ENCODE measurements at regions not wholly inside any gene's neighbourhood (a gene's known extent, or its start where the extent isn't known, plus 50 kb on each side); places are given as distances from the start of the nearest gene placed in this dataset.

GRCh38 chr6:163729127-163729872 is 314.8 kb downstream of the QKI start:
- no peak for DNase-seq (ENCODE audit: low spot score)

- no peak for DNase-seq (ENCODE audit: low spot score)
Measured at GRCh38 chr6:163728442-163729126, 314.1 kb downstream of the QKI start.

GRCh38 chr6:163726037-163726695 is 311.6 kb downstream of the QKI start:
- DNase-seq (ENCODE audit: low spot score) = no peak

- peak; percentile 26 for DNase-seq (ENCODE audit: low spot score)
Measured at GRCh38 chr6:163725008-163725941, 310.8 kb downstream of the QKI start.

GRCh38 chr6:163724196-163724595 is 309.7 kb downstream of the QKI start:
- DNase-seq (ENCODE audit: low spot score) = no peak

- DNase-seq (ENCODE audit: low spot score) = no peak
Measured at GRCh38 chr6:163723759-163724158, 309.2 kb downstream of the QKI start.

GRCh38 chr6:163721922-163722692 is 307.6 kb downstream of the QKI start:
- DNase-seq (ENCODE audit: low spot score) = no peak

- DNase-seq (ENCODE audit: low spot score) = no peak
Measured at GRCh38 chr6:163721435-163721834, 306.9 kb downstream of the QKI start.

GRCh38 chr6:163720460-163721235 is 306.1 kb downstream of the QKI start:
- no peak for DNase-seq (ENCODE audit: low spot score)

- no peak for DNase-seq (ENCODE audit: low spot score)
Measured at GRCh38 chr6:163720005-163720404, 305.5 kb downstream of the QKI start.

GRCh38 chr6:163719028-163719742 is 304.7 kb downstream of the QKI start:
- no peak for DNase-seq (ENCODE audit: low spot score)

GRCh38 chr6:163718537-163718936 is 304.0 kb downstream of the QKI start:
- no peak for DNase-seq (ENCODE audit: low spot score)

GRCh38 chr6:163717106-163717764 is 302.7 kb downstream of the QKI start:
- DNase-seq (ENCODE audit: low spot score) = no peak

- DNase-seq (ENCODE audit: low spot score) = no peak
Measured at GRCh38 chr6:163716690-163717089, 302.2 kb downstream of the QKI start.

GRCh38 chr6:163715846-163716245 is 301.3 kb downstream of the QKI start:
- DNase-seq (ENCODE audit: low spot score) = no peak

- no peak for DNase-seq (ENCODE audit: low spot score)
Measured at GRCh38 chr6:163714179-163714578, 299.7 kb downstream of the QKI start.

GRCh38 chr6:163712981-163713380 is 298.5 kb downstream of the QKI start:
- no peak for DNase-seq (ENCODE audit: low spot score)

- no peak for DNase-seq (ENCODE audit: low spot score)
Measured at GRCh38 chr6:163712566-163712961, 298.0 kb downstream of the QKI start.

All from umbilical cord (tissue), 1 donor.